GM12878 (cell line): ENCODE measurements at regions not wholly inside any gene's neighbourhood (a gene's known extent, or its start where the extent isn't known, plus 50 kb on each side); places are given as distances from the start of the nearest gene placed in this dataset.

Experiments used
- ATAC-seq: fragments of 200-7000 bp; cut with Tn5 transposase; 3 replicates; pipeline ENCODE4 v1.9.1; 2020; ENCODE audit warnings: mild to moderate bottlenecking, moderate library complexity
- BruUV-seq: library from RNA; stranded (reverse); fragments of 400-500 nt; replicated peaks from 2 replicates; lab custom pipeline; 2021; lab: Mats Ljungman, UMichigan
- CTCF ChIA-PET: fragments of 300-600 bp; sonication (Branson Sonifier 250); formaldehyde crosslinking; extraction: SDS; loops from one replicate; lab custom pipeline; 2021; ENCODE audit warnings: inconsistent platforms; lab: Yijun Ruan, JAX
- POLR2A ChIA-PET: fragments of 350-600 bp; formaldehyde crosslinking; extraction: SDS; loops from one replicate; lab custom pipeline; 2021; ENCODE audit warnings: inconsistent platforms; lab: Charles Lee
- RAD21 ChIA-PET: fragments of 300-600 bp; sonication (Branson Sonifier 250); formaldehyde crosslinking; loops from one replicate; lab custom pipeline; 2023; ENCODE audit warnings: antibody characterized with exemption; ENCODE audit not compliant: unreplicated experiment; lab: Charles Lee
- SMC1A ChIA-PET: fragments of 300-600 bp; sonication (Branson Sonifier 250); formaldehyde crosslinking; loops from one replicate; lab custom pipeline; 2023; ENCODE audit not compliant: unreplicated experiment, uncharacterized antibody; lab: Charles Lee
- DNase-seq: peaks from one replicate; pipeline ENCODE4 v3.0.0-alpha.2; 2011; ENCODE audit warnings: low read depth, low spot score
- FAIRE-seq: peaks from 3 replicates; lab custom pipeline; 2011; peaks lifted over from hg19 to GRCh38; lab: Jason Lieb, UNC
- H2AFZ ChIP-seq: 2 replicates; pipeline ENCODE4 v1.6.0; 2011; ENCODE audit warnings: low read depth, low read length, control low read depth; ENCODE audit not compliant: control insufficient read depth
- H3K27ac ChIP-seq: 2 replicates; pipeline ENCODE4 v1.5.1; 2011; ENCODE audit warnings: control low read depth; ENCODE audit not compliant: control insufficient read depth, insufficient read depth
- H3K27me3 ChIP-seq, 2 experiments: replicated peaks in 1 of 2; 2 replicates each; pipeline versions ENCODE4 v1.6.0 to v1.6.1; 2011; ENCODE audit warnings: low read length in 1 of 2; ENCODE audit not compliant: control insufficient read depth in 2 of 2, insufficient read depth in 2 of 2
- H3K36me3 ChIP-seq, 2 experiments: 2 replicates each; pipeline ENCODE4 v1.5.1; 2011; ENCODE audit warnings: low read length in 1 of 2; ENCODE audit not compliant: control insufficient read depth in 2 of 2, insufficient read depth in 2 of 2
- H3K4me1 ChIP-seq: 2 replicates; pipeline ENCODE4 v1.6.1; 2011; ENCODE audit warnings: mild to moderate bottlenecking, low read length, moderate library complexity, mixed read lengths; ENCODE audit not compliant: control insufficient read depth, insufficient read depth
- H3K4me2 ChIP-seq: 2 replicates; pipeline ENCODE4 v1.6.0; 2011; ENCODE audit warnings: control low read depth; ENCODE audit not compliant: control insufficient read depth, insufficient read depth
- H3K4me3 ChIP-seq: fragments of 200-600 bp; sonication (generic); 2 replicates; pipeline ENCODE4 v1.5.1; 2016
- H3K79me2 ChIP-seq: 2 replicates; pipeline ENCODE4 v1.6.0; 2011; ENCODE audit warnings: low read length; ENCODE audit not compliant: control insufficient read depth, insufficient read depth
- H3K9ac ChIP-seq: 2 replicates; pipeline ENCODE4 v1.8.0; 2011; ENCODE audit warnings: low read length, control low read depth, mixed read lengths; ENCODE audit not compliant: control insufficient read depth, insufficient read depth
- H3K9me3 ChIP-seq: replicated peaks from 3 replicates; pipeline ENCODE4 v1.5.1; 2011; ENCODE audit warnings: mild to moderate bottlenecking, low read length; ENCODE audit not compliant: control insufficient read depth, insufficient read depth
- H4K20me1 ChIP-seq: 2 replicates; pipeline ENCODE4 v1.6.0; 2011; ENCODE audit not compliant: control insufficient read depth, insufficient read depth
- ASH2L ChIP-seq: fragments of 300-600, 200-600 bp; sonication (generic); IDR thresholded peaks from 2 replicates; pipeline ENCODE4 v1.6.1; 2017; ENCODE audit warnings: low read depth, mild to moderate bottlenecking, borderline replicate concordance
- CBX3 ChIP-seq: fragments of 200-600 bp; sonication (generic); IDR thresholded peaks from 2 replicates; pipeline ENCODE4 v1.6.1; 2016; ENCODE audit warnings: low read depth, borderline replicate concordance
- HDGF ChIP-seq: fragments of 450-650 bp; IDR thresholded peaks from 2 replicates; pipeline ENCODE4 v1.6.1; 2016; ENCODE audit warnings: antibody characterized with exemption
- NR2C2 ChIP-seq: IDR thresholded peaks from 2 replicates; pipeline ENCODE4 v1.6.1; 2011; ENCODE audit warnings: borderline replicate concordance, low read depth; ENCODE audit not compliant: control insufficient read depth, insufficient read length
- NR2F1 ChIP-seq: fragments of 450-650 bp; conservative IDR thresholded peaks from 2 replicates; pipeline ENCODE4 v1.6.1; 2017; ENCODE audit warnings: mild to moderate bottlenecking
- SP1 ChIP-seq: IDR thresholded peaks from one replicate; pipeline ENCODE4 v1.6.1; 2011; ENCODE audit warnings: low read depth, low read length
- TBL1XR1 ChIP-seq: IDR thresholded peaks from 2 replicates; pipeline ENCODE4 v1.6.1; 2012; ENCODE audit warnings: low read depth, low read length, improper control_type of control experiment
- WGBS: methylation state at CpG from one replicate; pipeline ENCODE4 v1.1.6; 2016; ENCODE audit warnings: low lambda C conversion rate; ENCODE audit not compliant: insufficient replicate concordance, insufficient coverage; ENCODE audit errors: missing lambda C conversion rate; 5-methylcytosine and 5-hydroxymethylcytosine counted together
- in situ Hi-C: fragments of 300-500 bp; cut with MboI; formaldehyde crosslinking; loops from 9 replicates; pipeline ENCODE4 v1.14.3; 2018; ENCODE audit warnings: mixed read lengths
- intact Hi-C: fragments of 100-400 bp; cut with micrococcal nuclease; formaldehyde crosslinking; loops from one replicate; pipeline ENCODE4 v1.14.2; 2022; ENCODE audit not compliant: unreplicated experiment
- TF ChIP-seq, protein P1 (sequence below): fragments of 150-350 bp; IDR thresholded peaks from 2 replicates; pipeline ENCODE4 v1.6.1; 2016; ENCODE audit warnings: low read depth, low read length
- TF ChIP-seq, protein P2 (sequence below): fragments of 450-650 bp; IDR thresholded peaks from 2 replicates; pipeline ENCODE4 v1.6.1; 2017; ENCODE audit warnings: mild to moderate bottlenecking
- TF ChIP-seq, protein P3 (sequence below): IDR thresholded peaks from 2 replicates; pipeline ENCODE4 v1.6.1; 2011; ENCODE audit warnings: borderline replicate concordance, low read depth, mild to moderate bottlenecking, moderate library complexity, mixed read lengths, low read length; ENCODE audit not compliant: insufficient read depth; ENCODE audit errors: extremely low read length

DNA sequence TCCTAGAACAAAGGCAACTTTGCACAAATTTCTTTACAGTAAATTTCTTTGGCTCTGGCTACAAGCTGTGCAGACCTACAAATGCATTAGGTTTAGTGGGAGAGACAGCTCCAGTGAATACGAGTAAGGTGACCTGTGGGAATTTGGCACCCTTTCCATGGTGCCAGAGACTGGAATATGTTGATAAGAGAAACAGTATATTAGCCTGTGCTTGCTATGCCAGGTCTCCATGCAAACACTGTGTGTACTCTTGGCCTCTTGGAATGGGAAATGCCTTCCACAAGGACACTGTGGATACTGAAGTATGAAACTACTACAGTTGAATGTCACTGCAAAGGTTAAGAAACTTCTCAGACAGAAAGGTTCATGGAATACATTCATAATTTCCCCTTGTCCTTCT, 458.5 kb downstream of the IRX1 start:
- DNase-seq: no peak
- no TSS peak for BruUV-seq
- H3K9ac ChIP-seq: no peak overlapping the region
- CTCF ChIA-PET: no interaction called here
- H4K20me1 ChIP-seq: no peaks in the 10 kb centered on the region
- H3K4me3 ChIP-seq: no peak overlapping the region
- no peak for ATAC-seq
- 0% methylated on average over 1 of the region's 1 CpG for WGBS
- no peaks in the 10 kb centered on the region for H3K36me3 ChIP-seq
- RAD21 ChIA-PET: no interaction called here
- SMC1A ChIA-PET: no interaction called here
- no peak overlapping the region for H3K27ac ChIP-seq
- in situ Hi-C loops (no loop called here), intact Hi-C loops (no loop called here)
- H3K79me2 ChIP-seq: no peaks in the 10 kb centered on the region
- H2AFZ ChIP-seq: no peak overlapping the region
- no peaks in the 10 kb centered on the region for H3K27me3 ChIP-seq
- H3K4me2 ChIP-seq: no peak overlapping the region
- FAIRE-seq: no peak
- H3K9me3 ChIP-seq: no peaks in the 10 kb centered on the region; the same call in 2 of the 3 replicates
- TF ChIP-seq, protein P1, sequence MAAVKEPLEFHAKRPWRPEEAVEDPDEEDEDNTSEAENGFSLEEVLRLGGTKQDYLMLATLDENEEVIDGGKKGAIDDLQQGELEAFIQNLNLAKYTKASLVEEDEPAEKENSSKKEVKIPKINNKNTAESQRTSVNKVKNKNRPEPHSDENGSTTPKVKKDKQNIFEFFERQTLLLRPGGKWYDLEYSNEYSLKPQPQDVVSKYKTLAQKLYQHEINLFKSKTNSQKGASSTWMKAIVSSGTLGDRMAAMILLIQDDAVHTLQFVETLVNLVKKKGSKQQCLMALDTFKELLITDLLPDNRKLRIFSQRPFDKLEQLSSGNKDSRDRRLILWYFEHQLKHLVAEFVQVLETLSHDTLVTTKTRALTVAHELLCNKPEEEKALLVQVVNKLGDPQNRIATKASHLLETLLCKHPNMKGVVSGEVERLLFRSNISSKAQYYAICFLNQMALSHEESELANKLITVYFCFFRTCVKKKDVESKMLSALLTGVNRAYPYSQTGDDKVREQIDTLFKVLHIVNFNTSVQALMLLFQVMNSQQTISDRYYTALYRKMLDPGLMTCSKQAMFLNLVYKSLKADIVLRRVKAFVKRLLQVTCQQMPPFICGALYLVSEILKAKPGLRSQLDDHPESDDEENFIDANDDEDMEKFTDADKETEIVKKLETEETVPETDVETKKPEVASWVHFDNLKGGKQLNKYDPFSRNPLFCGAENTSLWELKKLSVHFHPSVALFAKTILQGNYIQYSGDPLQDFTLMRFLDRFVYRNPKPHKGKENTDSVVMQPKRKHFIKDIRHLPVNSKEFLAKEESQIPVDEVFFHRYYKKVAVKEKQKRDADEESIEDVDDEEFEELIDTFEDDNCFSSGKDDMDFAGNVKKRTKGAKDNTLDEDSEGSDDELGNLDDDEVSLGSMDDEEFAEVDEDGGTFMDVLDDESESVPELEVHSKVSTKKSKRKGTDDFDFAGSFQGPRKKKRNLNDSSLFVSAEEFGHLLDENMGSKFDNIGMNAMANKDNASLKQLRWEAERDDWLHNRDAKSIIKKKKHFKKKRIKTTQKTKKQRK: no peak
- TF ChIP-seq HDGF: no peak
- TF ChIP-seq, protein P2, sequence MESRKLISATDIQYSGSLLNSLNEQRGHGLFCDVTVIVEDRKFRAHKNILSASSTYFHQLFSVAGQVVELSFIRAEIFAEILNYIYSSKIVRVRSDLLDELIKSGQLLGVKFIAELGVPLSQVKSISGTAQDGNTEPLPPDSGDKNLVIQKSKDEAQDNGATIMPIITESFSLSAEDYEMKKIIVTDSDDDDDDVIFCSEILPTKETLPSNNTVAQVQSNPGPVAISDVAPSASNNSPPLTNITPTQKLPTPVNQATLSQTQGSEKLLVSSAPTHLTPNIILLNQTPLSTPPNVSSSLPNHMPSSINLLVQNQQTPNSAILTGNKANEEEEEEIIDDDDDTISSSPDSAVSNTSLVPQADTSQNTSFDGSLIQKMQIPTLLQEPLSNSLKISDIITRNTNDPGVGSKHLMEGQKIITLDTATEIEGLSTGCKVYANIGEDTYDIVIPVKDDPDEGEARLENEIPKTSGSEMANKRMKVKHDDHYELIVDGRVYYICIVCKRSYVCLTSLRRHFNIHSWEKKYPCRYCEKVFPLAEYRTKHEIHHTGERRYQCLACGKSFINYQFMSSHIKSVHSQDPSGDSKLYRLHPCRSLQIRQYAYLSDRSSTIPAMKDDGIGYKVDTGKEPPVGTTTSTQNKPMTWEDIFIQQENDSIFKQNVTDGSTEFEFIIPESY: no peak
- TF ChIP-seq TBL1XR1: no peak
- no peak for TF ChIP-seq NR2F1
- TF ChIP-seq, protein P3, sequence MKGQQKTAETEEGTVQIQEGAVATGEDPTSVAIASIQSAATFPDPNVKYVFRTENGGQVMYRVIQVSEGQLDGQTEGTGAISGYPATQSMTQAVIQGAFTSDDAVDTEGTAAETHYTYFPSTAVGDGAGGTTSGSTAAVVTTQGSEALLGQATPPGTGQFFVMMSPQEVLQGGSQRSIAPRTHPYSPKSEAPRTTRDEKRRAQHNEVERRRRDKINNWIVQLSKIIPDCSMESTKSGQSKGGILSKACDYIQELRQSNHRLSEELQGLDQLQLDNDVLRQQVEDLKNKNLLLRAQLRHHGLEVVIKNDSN: no peak
- no peak for TF ChIP-seq SP1
- TF ChIP-seq NR2C2: no peak
- TF ChIP-seq CBX3: no peak
- no peak for TF ChIP-seq ASH2L
- POLR2A ChIA-PET: no interaction called here
- no peaks in the 10 kb centered on the region for H3K4me1 ChIP-seq
